NT2/D1 (cell line): ENCODE measurements at regions not wholly inside any gene's neighbourhood (a gene's known extent, or its start where the extent isn't known, plus 50 kb on each side); places are given as distances from the start of the nearest gene placed in this dataset.

Experiments used
- DNase-seq: peaks from one replicate; pipeline ENCODE4 v3.0.0-alpha.2; 2011; ENCODE audit warnings: low read depth, low spot score
- H3K27me3 ChIP-seq: 2 replicates; pipeline ENCODE4 v1.6.0; 2011; ENCODE audit warnings: mild to moderate bottlenecking; ENCODE audit not compliant: insufficient read length, insufficient read depth
- H3K36me3 ChIP-seq: 2 replicates; pipeline ENCODE4 v1.6.1; 2011; ENCODE audit warnings: mild to moderate bottlenecking, low read length, mixed read lengths; ENCODE audit not compliant: insufficient read depth, insufficient read length
- H3K4me1 ChIP-seq: 2 replicates; pipeline ENCODE4 v1.5.1; 2011; ENCODE audit not compliant: insufficient read depth, insufficient read length
- H3K4me3 ChIP-seq: 2 replicates; pipeline ENCODE4 v1.5.1; 2011; ENCODE audit warnings: low read depth; ENCODE audit not compliant: insufficient read length
- H3K9ac ChIP-seq: 2 replicates; pipeline ENCODE4 v1.6.0; 2011; ENCODE audit warnings: low read depth; ENCODE audit not compliant: insufficient read length
- H3K9me3 ChIP-seq: 2 replicates; pipeline ENCODE4 v1.5.1; 2011; ENCODE audit warnings: mild to moderate bottlenecking, low read length; ENCODE audit not compliant: insufficient read depth
- SUZ12 ChIP-seq: IDR thresholded peaks from 2 replicates; pipeline ENCODE4 v1.6.1; 2011; ENCODE audit not compliant: insufficient read length, insufficient read depth; ENCODE audit errors: extremely low read depth
- YY1 ChIP-seq: IDR thresholded peaks from 2 replicates; pipeline ENCODE4 v1.6.1; 2011; ENCODE audit not compliant: insufficient read length, insufficient read depth
- ZNF274 ChIP-seq: IDR thresholded peaks from 2 replicates; pipeline ENCODE4 v1.6.1; 2011; ENCODE audit warnings: mild to moderate bottlenecking, low read depth, low read length

DNA sequence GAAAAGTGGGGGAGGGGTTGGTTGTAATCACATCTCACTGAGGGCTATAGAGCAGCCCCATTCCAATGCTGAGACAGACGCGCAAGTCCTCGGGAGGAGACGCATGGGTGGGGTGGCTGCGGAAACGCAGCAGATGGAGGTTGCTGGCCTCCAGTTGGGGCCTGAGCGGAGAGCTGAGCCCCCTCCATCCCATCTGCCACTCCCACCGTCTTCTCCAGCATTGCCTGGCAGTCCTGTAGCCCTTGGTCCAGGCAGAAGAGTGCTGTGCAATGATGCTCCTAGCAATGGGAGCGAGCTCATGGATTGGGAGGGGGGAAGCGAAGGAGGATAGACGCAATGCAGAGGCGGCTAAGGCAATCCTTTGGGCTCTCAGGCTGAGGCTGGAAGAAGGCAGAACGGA, 79.4 kb upstream of the GLRA1 start:
- H3K4me1 ChIP-seq, result no peaks in the 10 kb centered on the region
- TF ChIP-seq ZNF274, result no peak
- TF ChIP-seq SUZ12, result no peak
- TF ChIP-seq YY1, result no peak
- H3K9ac ChIP-seq, result no peak overlapping the region
- H3K4me3 ChIP-seq, result no peak overlapping the region
- peaks cover 5% of the 10 kb centered on the region; the same call in 1 of the 2 replicates for H3K9me3 ChIP-seq
- no peak for DNase-seq
- no peaks in the 10 kb centered on the region for H3K36me3 ChIP-seq
- H3K27me3 ChIP-seq, result no peaks in the 10 kb centered on the region
